SK-N-SH treated with all-trans-retinoic acid at 6 μM for 48 hours (cell line): ENCODE measurements at regions not wholly inside any gene's neighbourhood (a gene's known extent, or its start where the extent isn't known, plus 50 kb on each side); places are given as distances from the start of the nearest gene placed in this dataset.

Source experiments
- ARNTL ChIP-seq: fragments of 450-650 bp; formaldehyde crosslinking; IDR thresholded peaks from 2 replicates; pipeline ENCODE4 v1.5.0; 2020; ENCODE audit warnings: low read depth, mild to moderate bottlenecking, moderate library complexity, borderline replicate concordance
- CSRNP3 ChIP-seq: fragments of 250-450 bp; sonication (Bioruptor Pico); IDR thresholded peaks from 2 replicates; pipeline ENCODE4 v1.5.1; 2021; ENCODE audit warnings: mild to moderate bottlenecking, moderate library complexity
- PATZ1 ChIP-seq: fragments of 250-450 bp; sonication (Bioruptor Pico); IDR thresholded peaks from 2 replicates; pipeline ENCODE4 v1.8.0; 2020; ENCODE audit warnings: mild to moderate bottlenecking, moderate library complexity, borderline replicate concordance
- RARB ChIP-seq: fragments of 250-450 bp; sonication (Bioruptor Pico); IDR thresholded peaks from 2 replicates; pipeline ENCODE4 v1.8.0; 2021; ENCODE audit warnings: mild to moderate bottlenecking, moderate library complexity
- TCF4 ChIP-seq: fragments of 250-450 bp; sonication (Bioruptor Pico); IDR thresholded peaks from 2 replicates; pipeline ENCODE4 v1.8.0; 2021; ENCODE audit warnings: mild to moderate bottlenecking, moderate library complexity, borderline replicate concordance
- TSHZ2 ChIP-seq: fragments of 250-450 bp; sonication (Bioruptor Pico); IDR thresholded peaks from 2 replicates; pipeline ENCODE4 v1.5.0; 2020; ENCODE audit warnings: mild to moderate bottlenecking, moderate library complexity
- ZC3H10 ChIP-seq: fragments of 250-450 bp; sonication (Bioruptor Pico); IDR thresholded peaks from 2 replicates; pipeline ENCODE4 v1.5.1; 2021; ENCODE audit warnings: mild to moderate bottlenecking, moderate library complexity
- ZFP30 ChIP-seq: fragments of 450-650 bp; formaldehyde crosslinking; IDR thresholded peaks from 2 replicates; pipeline ENCODE4 v1.5.0; 2022; ENCODE audit warnings: mild to moderate bottlenecking, moderate library complexity
- ZNF565 ChIP-seq: fragments of 450-650 bp; formaldehyde crosslinking; conservative IDR thresholded peaks from 2 replicates; pipeline ENCODE4 v1.5.0; 2020; ENCODE audit warnings: low read depth, mild to moderate bottlenecking, moderate library complexity

GRCh38 chr14:86086962-86087361 lies 557.0 kb downstream of the FLRT2 start:
- TF ChIP-seq ZC3H10 (CRISPR knock-in tag) (no peak), RARB (CRISPR knock-in tag) (no peak), TSHZ2 (CRISPR knock-in tag) (no peak), PATZ1 (CRISPR knock-in tag) (no peak), ZFP30 (CRISPR knock-in tag) (no peak), ARNTL (CRISPR knock-in tag) (no peak), CSRNP3 (no peak), ZNF565 (CRISPR knock-in tag) (no peak), TCF4 (no peak)
